ENCODE measurements at regions not wholly inside any gene's neighbourhood (a gene's known extent, or its start where the extent isn't known, plus 50 kb on each side); places are given as distances from the start of the nearest gene placed in this dataset.

GRCh38 chr7:85781606-85782005, 594.8 kb upstream of the SEMA3D start:
- FAIRE-seq: no peak
- H3K36me3 ChIP-seq (ENCODE audit: control insufficient read depth, insufficient read depth, low read length): no peaks in the 10 kb centered on the region
- no peak overlapping the region for H3K4me3 ChIP-seq (ENCODE audit: low read depth, low read length)
- TF ChIP-seq, protein P1, sequence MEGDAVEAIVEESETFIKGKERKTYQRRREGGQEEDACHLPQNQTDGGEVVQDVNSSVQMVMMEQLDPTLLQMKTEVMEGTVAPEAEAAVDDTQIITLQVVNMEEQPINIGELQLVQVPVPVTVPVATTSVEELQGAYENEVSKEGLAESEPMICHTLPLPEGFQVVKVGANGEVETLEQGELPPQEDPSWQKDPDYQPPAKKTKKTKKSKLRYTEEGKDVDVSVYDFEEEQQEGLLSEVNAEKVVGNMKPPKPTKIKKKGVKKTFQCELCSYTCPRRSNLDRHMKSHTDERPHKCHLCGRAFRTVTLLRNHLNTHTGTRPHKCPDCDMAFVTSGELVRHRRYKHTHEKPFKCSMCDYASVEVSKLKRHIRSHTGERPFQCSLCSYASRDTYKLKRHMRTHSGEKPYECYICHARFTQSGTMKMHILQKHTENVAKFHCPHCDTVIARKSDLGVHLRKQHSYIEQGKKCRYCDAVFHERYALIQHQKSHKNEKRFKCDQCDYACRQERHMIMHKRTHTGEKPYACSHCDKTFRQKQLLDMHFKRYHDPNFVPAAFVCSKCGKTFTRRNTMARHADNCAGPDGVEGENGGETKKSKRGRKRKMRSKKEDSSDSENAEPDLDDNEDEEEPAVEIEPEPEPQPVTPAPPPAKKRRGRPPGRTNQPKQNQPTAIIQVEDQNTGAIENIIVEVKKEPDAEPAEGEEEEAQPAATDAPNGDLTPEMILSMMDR (IDR thresholded peaks at IDR 0.05; ENCODE audit: insufficient read depth, low read length, severe bottlenecking): no peak
- H3K27me3 ChIP-seq (ENCODE audit: control insufficient read depth, insufficient read depth, low read length): no peaks in the 10 kb centered on the region
- no peak for DNase-seq (ENCODE audit: low read depth)

DNA sequence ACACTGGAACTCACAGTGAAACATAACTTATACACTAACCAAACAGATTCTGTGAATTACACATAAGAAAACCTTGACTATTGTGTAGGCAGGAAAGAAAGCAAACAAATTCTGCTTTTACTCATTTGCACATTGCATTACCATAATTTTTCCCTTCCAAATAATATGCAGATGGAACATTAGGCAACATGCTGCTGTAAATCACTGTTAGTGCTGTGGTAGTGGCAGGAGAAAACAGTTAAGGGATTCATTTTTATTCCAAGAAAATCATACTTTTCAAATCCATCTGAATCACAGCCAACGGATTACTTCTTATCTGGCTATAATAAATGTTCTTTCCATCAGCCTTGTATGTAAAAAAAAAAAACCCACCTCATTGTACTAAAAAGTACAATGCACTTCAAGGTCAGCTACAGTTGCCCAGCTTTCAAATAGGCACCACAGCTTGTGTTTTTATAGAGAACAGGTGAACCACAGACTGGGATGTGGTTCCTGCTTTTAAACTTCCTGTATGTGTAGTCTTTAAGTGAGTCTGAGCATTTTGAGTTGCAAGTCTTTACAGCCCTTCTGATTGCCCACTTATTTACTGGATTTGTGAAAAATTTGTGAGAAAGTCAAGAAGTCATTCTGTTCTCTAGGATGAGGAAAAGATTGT, 590.0 kb upstream of the SEMA3D start:
- no peaks in the 10 kb centered on the region for H3K36me3 ChIP-seq (ENCODE audit: control insufficient read depth, insufficient read depth, low read length)
- TF ChIP-seq, protein P1 (IDR thresholded peaks at IDR 0.05; ENCODE audit: insufficient read depth, low read length, severe bottlenecking): no peak
- DNase-seq (ENCODE audit: low read depth): no peak
- no peak for FAIRE-seq
- H3K4me3 ChIP-seq (ENCODE audit: low read depth, low read length): no peak overlapping the region
- H3K27me3 ChIP-seq (ENCODE audit: control insufficient read depth, insufficient read depth, low read length): no peaks in the 10 kb centered on the region

DNA sequence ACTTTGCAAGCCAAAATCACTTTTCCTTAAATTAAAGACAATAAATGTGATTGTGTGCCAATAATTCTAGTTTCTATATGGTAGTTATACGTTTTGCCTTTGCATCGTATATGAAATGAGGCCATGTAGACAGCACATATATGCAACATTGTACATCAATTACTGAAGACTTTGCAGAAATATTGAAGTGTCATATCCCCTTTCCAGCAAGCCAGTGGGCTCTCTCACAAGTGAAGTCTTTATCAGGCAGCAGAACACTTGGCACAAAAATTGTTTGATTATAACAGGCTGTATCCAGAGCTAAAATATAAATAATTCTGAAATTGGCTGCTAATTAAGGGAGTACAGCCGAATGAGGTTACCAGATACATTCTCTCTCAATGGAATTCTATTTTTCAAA, 588.6 kb upstream of the SEMA3D start:
- Histone ChIP-seq H3K27me3 (ENCODE audit: control insufficient read depth, insufficient read depth, low read length) (no peaks in the 10 kb centered on the region), H3K36me3 (ENCODE audit: control insufficient read depth, insufficient read depth, low read length) (no peaks in the 10 kb centered on the region), H3K4me3 (ENCODE audit: low read depth, low read length) (no peak overlapping the region)
- FAIRE-seq: no peak
- DNase-seq (ENCODE audit: low read depth): no peak
- TF ChIP-seq, protein P1 (IDR thresholded peaks at IDR 0.05; ENCODE audit: insufficient read depth, low read length, severe bottlenecking): no peak

- TF ChIP-seq, protein P1 (IDR thresholded peaks at IDR 0.05; ENCODE audit: insufficient read depth, low read length, severe bottlenecking): no peak
- no peaks in the 10 kb centered on the region for H3K27me3 ChIP-seq (ENCODE audit: control insufficient read depth, insufficient read depth, low read length)
- FAIRE-seq (no peak), DNase-seq (ENCODE audit: low read depth) (no peak)
- H3K4me3 ChIP-seq (ENCODE audit: low read depth, low read length): no peak overlapping the region
- no peaks in the 10 kb centered on the region for H3K36me3 ChIP-seq (ENCODE audit: control insufficient read depth, insufficient read depth, low read length)
Observed at GRCh38 chr7:85774986-85775385, 588.1 kb upstream of the SEMA3D start.

GRCh38 chr7:85773116-85773728, 586.4 kb upstream of the SEMA3D start:
- no peak for FAIRE-seq
- Histone ChIP-seq H3K27me3 (ENCODE audit: control insufficient read depth, insufficient read depth, low read length) (no peaks in the 10 kb centered on the region), H3K4me3 (ENCODE audit: low read depth, low read length) (no peak overlapping the region), H3K36me3 (ENCODE audit: control insufficient read depth, insufficient read depth, low read length) (no peaks in the 10 kb centered on the region)
- TF ChIP-seq, protein P1 (IDR thresholded peaks at IDR 0.05; ENCODE audit: insufficient read depth, low read length, severe bottlenecking): no peak
- peak; percentile 25 for DNase-seq (ENCODE audit: low read depth)

GRCh38 chr7:85771516-85771915, 584.7 kb upstream of the SEMA3D start:
- H3K4me3 ChIP-seq (ENCODE audit: low read depth, low read length): no peak overlapping the region
- H3K27me3 ChIP-seq (ENCODE audit: control insufficient read depth, insufficient read depth, low read length): no peaks in the 10 kb centered on the region
- TF ChIP-seq, protein P1 (IDR thresholded peaks at IDR 0.05; ENCODE audit: insufficient read depth, low read length, severe bottlenecking): no peak
- DNase-seq (ENCODE audit: low read depth): no peak
- no peaks in the 10 kb centered on the region for H3K36me3 ChIP-seq (ENCODE audit: control insufficient read depth, insufficient read depth, low read length)
- no peak for FAIRE-seq
